Dermis blood vessel endothelial cell (primary cell): ENCODE measurements at regions not wholly inside any gene's neighbourhood (a gene's known extent, or its start where the extent isn't known, plus 50 kb on each side); places are given as distances from the start of the nearest gene placed in this dataset.
"Not testable (repeated sequence)": the region's sequence is repeated elsewhere in the genome, so short reads cannot be mapped to it uniquely, and the experiment has no call there.

Experiments used
- DNase-seq: peaks from one replicate; pipeline ENCODE4 v3.0.0; 2010

DNA sequence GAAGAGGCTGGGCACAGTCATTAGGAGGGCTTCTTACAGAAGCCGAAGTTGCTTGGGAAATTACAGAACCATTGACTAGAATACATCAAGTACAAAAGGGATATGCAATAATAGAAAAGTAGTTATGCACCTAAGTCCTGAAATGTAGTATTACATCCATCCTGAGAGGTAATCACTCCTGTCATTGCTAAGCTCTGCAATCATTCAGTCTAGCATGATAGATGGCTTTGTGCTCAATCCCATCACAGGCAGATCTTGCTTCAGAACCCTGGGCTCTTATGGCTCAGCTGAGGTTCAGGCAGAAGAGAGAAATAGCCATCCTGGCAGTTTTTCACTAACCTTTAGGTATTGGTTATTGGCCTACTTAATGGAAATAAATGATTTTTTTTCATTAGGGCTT lies 231.7 kb upstream of the AFF2 start:
- no peak for DNase-seq

DNA sequence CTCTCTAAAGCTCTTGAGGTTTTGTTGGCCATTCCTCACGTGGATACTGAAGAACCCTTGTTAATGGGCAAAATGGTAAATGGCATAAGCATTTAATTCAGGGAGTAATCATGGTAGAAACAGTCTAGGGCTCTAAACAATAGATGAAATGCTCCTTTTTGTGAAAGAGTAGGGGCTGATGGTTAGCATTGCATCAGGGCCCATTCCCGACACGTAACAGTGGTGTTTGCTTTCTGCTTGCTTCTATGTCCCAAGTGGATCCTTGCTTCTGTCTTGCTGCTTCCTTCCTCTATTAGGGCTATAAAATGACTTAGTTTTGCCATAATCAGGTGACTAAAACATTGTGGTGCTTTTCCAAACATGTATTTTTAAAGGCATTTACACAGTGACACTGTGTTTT lies 230.9 kb upstream of the AFF2 start:
- DNase-seq: no peak

DNA sequence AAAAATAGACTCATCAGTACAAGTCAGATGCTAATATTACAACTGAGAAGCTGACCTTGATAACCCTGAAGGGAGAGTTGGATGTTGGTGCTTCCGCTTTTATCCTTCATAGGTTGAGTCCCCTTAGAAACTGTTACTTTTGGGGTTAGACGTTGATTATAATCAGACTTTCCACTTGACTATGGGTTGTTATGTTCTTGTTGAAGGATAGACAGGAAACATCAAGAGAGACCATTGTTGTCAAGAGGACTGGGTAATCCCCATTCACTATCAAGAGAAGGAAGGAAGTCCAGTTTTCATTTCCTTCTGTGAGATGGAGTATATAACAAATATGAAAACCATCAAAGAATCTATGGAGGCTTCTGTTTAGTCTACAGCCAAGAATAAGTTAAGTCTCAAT lies 229.9 kb upstream of the AFF2 start:
- peak; percentile 60 for DNase-seq

DNA sequence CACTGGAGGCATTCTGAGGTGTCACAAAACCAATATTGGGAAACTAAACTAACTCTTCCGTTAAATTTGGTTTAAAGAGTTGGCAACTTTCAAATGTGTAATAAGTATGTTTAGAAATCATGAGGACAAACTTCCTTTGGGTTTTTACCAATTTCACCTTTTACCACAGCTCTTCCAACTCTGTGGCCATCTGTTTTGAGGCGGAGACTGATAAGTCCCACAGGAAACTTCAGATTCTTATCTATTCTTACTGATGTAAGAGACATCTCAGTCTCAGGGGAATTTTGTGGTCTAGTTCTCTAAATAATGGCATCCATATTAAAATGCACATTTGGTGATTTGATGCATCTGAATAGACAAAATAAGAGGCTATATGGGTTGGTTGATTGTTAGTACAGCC lies 229.2 kb upstream of the AFF2 start:
- peak; percentile 1 for DNase-seq

DNA sequence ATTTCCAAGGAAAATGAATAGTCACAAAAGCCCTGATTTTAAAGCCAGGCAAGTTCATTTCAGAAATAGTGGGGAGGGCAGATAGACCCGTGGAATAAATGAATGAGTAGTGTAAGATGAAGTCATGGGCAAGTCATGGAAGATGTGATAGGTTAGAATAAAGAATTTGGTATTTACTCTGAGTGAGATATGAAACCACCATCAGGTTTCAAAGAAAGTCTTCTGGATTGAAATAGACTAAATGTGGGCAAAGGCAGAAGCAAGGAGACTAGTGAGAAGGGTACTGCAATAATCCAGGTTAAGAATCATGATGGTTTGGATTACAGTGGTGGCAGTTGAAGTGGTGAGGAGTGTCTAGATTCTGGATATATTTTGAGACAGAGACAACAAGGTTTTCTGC lies 218.5 kb upstream of the AFF2 start:
- DNase-seq: no peak

DNA sequence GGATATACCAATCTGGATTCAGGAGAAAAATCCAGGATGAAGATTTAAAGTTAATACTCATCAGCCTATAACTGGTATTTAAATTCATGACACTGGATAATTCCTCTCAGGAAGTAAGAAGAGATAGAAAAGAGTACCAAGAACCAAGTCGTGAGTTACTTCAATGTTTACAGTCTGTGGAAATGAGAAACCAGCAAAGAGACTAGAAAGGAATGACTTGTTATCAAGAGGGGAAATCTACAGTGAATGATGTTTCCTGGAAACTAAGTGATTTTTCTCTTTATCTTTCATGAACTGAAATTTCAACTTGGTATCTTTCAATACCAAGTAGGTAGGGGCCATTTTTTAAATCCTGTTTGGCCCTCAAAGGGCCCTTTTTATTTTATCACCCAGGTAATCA lies 217.9 kb upstream of the AFF2 start:
- DNase-seq: no peak

DNA sequence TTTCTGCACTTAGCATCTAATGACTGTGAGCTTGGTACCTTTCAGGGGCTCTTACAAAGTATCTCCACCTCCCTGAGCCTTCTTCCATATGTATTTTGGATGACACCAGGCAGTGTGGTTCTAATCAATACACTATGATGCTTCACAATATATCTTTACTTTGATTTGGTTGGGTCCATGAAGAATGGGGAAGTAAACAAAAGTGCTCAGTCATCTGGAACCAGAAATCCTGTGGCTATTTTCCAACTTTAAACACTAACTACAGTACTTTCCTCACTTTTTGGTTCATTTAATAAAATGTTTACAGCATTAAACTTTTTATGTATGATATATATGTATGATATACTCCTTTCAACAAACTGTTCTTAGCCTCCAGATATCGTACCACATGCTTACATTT lies 216.4 kb upstream of the AFF2 start:
- no peak for DNase-seq

DNA sequence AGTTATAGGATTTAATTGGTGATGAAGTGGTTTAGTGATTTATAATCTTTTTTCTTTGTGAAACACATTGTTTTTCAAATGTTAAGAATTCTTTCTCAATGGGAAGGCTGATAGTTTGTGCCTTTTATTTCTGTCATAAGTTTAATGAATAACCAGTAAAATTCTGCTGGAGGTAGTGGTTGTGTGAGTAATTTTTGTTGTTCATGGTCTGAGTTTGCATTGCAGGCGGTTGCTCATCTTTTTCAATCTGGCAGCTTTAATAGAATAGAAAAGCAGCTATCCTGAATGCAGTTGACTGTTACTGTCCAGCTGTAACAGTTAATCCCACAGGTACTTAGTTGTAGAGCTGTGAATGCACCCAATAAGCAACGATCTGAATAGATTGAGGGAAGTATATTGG lies 215.6 kb upstream of the AFF2 start:
- DNase-seq: no peak

DNA sequence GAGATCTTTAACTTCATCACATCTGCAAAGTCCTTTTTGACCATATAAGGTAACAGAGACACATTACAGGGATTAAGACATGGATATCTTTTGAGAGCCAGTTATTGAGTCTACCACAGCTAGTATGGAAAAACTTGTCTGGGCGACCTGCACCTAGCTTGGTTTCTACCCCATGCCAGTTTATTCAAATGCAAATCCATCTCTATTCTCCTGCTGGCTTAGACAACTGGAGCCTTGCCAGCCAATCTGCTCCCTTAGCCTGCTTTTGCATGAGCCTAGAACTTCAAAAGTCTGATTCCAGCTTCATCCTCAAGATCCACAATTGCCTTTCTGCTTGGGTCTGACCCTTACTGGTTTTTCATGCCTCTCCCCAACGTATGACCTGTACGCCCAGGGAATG lies 212.0 kb upstream of the AFF2 start:
- DNase-seq: no peak

DNA sequence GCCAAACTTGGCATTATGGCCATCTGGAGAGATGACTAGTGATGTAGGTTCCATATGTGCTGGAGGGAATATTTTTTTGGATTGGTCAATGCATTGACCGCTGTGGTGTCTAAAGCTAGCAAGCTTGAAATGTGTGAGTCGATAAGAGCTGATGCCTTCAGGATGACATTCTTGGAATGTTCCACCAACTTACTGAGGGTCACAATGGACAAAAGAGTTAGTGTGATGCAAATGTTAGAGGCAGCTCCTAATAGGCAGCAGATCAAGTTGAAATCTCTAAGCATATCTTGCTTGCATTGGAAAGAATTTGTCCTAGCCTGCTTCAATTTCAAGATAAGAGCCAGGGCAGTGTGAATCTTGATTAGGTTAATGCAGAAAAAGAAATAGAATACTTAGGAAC lies 210.4 kb upstream of the AFF2 start:
- no peak for DNase-seq

DNA sequence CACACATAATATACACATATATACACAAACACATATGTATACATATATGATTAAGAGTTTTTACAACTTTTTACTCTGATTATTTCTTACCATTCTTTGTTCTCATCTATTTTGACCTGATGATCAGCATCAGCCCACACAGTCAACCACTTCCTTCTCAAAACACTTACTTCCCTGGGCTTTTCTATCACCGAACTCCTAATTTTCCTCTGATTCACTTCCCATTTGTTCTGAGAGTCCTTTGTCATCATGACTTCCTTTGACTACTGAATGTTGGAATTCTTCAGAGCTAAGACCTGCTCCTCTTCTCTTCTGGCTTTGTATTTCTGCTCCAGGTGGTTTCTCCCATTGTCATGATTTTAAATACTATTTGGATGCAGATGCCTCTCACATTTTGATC lies 209.5 kb upstream of the AFF2 start:
- DNase-seq: peak; percentile 65

DNA sequence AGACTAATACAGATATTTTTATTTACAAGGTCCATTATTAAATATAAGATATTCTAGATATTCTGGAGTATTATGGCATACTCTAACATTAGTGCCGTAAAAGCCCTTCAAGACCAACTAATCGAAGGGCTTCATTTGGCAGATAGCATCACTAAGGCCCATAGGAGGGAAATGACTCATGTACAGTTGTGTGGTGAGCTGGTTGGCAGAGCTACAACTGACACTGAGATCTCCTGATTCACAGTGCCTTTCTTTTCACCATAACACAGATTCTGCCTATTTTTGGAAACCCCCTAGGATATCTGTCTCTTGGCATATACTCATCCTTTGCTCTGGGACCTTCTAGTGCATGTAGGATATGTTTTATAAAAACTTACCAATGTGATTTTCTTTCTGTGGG lies 201.7 kb upstream of the AFF2 start:
- DNase-seq: peak; percentile 76

DNA sequence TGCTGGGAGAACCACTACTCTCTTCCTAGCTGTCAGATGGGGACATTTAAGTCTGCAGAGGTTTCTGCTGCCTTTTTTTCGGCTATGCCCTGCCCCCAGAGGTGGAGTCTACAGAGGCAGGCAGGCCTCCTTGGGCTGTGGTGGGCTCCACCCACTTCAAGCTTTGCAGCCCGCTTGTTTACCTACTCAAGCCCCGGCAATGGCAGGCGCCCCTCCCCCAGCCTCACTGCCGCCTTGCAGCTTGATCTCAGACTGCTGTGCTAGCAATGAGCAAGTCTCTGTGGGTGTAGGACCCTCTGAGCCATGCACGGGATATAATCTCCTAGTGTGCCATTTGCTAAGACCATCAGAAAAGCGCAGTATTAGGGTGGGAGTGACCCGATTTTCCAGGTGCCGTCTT lies 195.2 kb upstream of the AFF2 start:
- not testable (repeated sequence) for DNase-seq

DNA sequence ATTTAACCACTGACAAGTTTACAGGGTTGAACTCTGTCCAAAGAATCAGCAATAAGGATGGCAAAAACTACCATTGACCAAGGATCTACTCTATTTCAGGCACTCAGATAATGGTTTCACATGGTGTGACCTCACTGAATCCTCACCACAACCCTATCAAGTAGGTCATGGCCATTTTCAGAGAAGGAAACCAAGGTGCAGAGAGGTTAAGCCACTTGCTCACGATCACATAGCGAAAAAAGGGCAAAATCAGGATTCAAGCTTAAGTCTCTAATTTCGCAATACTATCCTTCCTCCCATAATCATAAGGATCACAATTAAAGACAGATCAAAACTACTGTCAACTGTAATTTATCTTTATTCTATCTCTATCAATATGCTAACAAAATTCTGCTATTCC lies 191.0 kb upstream of the AFF2 start:
- no peak for DNase-seq

DNA sequence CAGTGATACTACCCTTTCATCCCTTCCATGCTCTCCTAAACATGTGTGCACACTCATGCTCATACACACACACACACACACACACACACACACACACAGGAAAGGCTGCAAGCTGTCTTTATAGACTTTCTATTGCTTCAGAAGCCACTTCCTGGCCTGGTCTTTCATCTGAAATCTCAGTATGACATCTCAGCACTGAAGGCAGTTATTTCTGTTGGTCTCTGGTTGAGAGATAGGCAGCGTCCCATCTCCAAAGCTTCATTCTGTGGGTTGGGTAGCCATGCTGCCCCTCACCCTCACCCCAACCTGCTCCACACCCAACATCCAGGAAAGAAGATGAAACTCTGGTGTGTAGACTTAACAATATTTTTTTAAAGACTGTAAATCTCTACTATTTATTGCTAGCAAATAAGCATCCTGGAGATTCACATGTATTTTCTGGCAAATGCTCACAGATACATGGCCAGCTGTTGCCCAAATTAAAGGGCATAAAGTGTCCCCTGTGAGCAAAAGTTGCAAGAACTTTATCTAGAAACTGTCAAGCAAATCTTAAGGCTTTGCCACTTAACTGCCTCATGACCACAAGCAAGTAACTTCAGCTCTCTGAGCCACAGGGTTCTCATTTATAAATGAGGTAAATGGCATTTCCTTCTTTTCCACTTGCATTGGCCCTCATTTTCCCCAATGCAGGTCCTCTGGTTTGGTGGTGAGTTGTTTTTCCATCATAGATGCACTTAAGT lies 189.8 kb upstream of the AFF2 start:
- DNase-seq: no peak

DNA sequence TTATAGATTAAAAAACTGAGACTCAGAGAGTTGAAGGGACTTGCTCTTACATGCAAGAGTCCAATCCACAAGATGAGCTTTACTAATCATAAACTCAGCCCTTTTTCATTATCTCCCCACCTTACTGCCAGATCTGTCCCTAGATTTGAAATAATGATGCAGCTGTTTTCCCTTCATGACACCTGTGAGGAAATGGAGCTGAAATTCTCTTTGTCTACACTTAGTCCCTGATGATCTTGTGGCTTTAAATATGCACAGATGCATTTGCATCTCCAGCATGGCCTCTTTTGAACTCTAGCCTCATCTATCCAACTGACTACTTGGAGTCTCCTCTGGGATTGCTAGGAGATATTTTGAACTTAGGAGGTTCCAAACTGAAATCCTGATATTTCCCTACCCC lies 188.9 kb upstream of the AFF2 start:
- no peak for DNase-seq

DNA sequence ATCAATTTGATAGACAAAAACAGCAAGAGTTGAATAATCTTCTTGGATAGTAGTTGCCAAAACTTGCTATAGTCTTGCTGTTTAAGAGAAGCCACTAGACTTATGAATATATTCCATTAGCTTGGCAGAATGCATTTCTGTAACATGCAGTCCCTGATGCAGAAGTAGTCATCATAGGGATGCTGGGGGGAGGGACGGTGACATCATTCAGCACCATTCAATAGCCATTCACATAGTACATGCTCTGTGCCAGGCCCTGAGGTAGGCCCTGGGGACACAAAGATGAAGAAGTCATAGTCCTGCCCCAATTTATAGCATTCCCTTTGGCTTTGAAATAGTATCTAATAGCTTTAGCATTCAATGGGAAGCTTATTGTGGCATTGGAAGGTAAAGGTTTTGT lies 185.5 kb upstream of the AFF2 start:
- DNase-seq: peak; percentile 23

DNA sequence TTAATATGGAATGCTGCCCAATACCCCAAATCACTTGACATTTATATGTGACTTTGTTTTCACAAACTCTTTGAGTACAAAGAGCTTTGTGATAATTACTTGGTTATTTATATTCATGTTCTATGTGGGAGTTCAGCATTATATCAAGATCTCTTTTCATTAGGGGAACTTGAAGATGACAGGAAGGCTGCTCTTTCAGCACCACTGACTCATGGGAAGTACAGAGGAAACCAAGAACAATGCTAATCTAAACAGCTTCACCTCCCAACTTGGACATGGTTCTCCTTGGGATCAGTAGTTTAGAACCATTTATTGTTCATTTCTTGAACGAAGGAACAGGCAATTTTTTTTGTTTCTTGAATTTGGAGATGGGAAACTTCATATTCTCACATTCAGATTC lies 184.0 kb upstream of the AFF2 start:
- peak; percentile 83 for DNase-seq

DNA sequence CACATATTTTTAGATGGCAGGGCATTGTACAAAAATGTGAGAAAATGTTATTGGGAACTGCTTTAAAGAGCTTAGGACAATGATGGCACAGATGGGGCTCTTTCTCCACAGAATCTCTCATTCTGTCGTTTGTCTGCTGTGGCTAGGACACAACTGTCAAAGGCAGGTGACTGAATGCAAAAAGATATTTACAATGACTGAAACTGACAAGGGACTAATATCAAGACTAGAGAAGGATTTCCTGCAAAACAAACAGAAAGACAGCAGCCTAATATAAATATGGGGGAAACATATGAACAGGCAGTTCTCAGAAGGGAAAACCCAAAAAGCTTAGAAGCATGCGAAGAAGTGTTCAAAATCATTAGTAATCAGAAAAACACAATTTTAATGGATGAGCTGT lies 177.5 kb upstream of the AFF2 start:
- DNase-seq: no peak

DNA sequence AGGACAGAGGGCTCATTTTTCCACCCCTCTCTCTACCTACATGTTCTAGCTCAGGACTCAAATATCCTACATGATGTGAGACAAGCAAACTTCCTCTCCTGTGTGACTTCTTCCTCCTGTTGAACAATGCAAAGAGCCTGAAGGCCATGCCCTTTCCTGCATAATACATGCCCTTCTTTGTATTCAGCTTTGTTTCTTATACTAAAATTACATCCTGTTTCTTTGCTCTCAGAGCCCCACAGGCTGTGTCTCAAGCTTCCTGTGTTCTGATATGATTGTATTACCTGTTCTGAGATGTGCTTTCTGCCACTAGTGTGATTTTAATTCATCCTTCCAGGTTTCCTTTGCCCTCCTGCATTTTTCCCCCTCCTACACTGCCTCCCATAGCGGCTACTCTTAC lies 166.4 kb upstream of the AFF2 start:
- DNase-seq: peak; percentile 27

DNA sequence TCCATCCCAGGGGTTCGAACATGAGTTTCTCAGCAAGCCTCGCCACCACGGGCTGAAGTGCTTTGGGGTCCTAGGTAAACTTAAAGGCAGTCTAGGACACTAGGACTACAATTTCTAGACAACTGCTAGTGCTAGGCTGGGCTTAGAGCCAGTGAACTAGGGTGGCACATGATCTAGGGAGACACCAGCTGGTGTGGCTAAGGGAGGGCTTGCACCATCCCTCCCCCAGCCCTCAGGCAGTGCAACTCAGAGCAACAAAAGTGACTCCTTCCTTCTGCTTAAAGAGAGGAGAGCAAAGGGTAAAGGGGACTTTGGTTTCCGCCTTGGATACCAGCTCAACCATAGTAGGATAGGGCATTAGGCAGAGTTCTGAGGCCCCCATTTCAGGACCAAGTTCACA lies 162.5 kb upstream of the AFF2 start:
- DNase-seq: no peak

DNA sequence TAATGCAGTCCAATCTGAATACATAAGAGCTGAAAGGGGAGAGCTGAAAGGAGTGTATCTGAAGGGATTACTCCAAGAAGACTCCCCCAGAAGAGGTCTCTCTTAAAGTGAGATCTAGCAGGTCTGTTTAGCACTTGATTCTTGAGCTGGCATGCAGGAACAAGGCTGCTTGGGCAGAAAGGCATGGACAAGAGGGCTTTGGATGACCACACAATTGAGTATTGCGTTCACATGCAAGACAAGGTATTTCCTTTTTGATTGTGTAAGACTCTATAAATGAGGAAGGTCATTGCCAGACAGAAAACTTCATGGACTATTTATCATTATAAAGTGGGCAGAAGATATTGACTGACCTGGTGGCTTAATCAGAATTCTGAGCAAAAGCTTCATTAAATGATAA lies 145.5 kb upstream of the AFF2 start:
- DNase-seq: no peak

DNA sequence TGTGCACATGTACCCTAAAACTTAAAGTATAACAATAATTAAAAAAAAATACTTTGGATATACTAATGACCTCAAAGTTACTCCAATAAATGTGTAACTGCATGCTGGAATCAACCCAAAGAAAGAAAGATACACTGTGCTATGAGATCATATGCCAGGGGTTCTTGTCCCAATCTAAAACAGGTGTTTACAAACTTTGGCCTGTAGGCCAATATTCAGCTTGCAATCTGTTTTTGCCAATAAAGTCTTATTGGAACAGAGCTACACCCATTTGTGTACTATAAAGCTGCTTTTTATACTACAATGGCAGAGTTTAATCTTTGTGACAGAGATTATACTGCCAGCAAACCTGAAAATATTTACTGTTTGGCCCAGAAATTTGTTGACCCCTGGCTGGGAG lies 138.8 kb upstream of the AFF2 start:
- no peak for DNase-seq

DNA sequence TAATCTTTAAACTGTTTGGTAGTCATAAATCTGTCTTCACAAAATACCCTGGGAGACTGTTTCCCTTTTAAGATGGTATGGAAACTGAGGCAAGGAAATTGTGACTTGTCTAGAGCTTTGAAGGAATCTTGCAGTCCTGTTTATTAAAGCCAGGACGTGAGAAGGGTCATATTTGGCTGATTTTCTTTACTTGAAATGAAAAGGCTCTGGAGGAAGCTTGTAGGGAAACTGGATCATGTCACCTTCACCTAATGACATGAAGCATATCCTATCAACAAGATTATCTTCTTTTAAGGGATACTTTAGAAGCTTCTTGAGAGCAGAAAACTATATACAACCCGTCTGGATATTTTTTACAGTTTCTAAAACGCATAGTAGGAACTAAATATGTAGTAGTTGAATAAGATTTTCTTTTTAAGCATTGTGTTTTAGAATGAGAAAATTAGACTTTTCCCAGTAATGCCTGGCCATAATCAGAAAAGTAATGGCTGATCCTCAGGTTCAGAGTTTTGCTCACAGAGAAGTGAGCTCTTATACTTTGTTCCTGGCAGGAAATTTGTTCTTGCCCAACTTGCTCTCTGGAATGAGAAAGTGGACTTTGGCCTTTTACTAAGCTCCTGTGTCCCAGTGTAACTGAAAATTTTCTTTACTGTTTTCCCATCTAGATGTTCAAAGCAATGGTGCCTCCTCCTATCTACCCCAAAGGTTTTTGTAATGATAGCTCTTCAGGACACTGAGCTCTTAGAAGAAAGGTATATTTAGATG lies 136.8 kb upstream of the AFF2 start:
- DNase-seq: no peak

DNA sequence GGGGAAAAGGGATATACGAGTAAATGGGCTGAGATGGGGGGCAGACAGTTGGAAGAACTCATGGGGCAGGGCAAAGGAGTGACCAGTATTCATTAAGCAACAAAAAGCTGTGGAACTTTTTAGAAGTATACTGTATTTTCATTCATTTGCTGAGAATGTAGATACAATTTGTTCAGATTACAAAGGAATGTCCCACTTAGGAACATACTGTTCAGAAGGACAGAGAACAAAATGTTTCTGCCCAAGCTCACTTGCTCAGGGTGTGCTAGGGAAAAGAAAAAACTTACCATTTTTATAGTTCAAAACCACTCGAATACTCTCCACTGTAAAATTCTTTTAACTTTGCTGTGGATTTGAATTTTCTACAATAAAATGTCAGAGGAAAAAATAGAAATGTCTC lies 135.2 kb upstream of the AFF2 start:
- DNase-seq: no peak
